ENCODE measurements at regions not wholly inside any gene's neighbourhood (a gene's known extent, or its start where the extent isn't known, plus 50 kb on each side); places are given as distances from the start of the nearest gene placed in this dataset.

GRCh38 chr2:2804528-2804927 is 473.5 kb upstream of the MYT1L start:
- TF ChIP-seq CTCF (IDR thresholded peaks at IDR 0.05; ENCODE audit: insufficient read depth, low read length, poor library complexity, severe bottlenecking): no peak
- no peak for TF ChIP-seq EZH2phosphoT487 (conservative IDR thresholded peaks at IDR 0.05; ENCODE audit: low read length)
- Histone ChIP-seq H3K4me2 (ENCODE audit: low read depth, low read length, poor library complexity, severe bottlenecking) (no peak overlapping the region), H3F3A (ENCODE audit: insufficient read depth) (no peaks in the 10 kb centered on the region), H2AFZ (ENCODE audit: low read depth, low read length, severe bottlenecking) (no peak overlapping the region), H4K20me1 (ENCODE audit: low read depth, low read length) (no peaks in the 10 kb centered on the region), H3K4me3 (ENCODE audit: insufficient read depth, low read length, poor library complexity, severe bottlenecking) (no peak overlapping the region), H3K9me3 (ENCODE audit: insufficient read depth, low read length) (no peaks in the 10 kb centered on the region), H3K9ac (ENCODE audit: low read length) (no peak overlapping the region), H3K79me2 (ENCODE audit: insufficient read depth, low read length) (no peaks in the 10 kb centered on the region), H3K27me3 (ENCODE audit: low read length) (no peaks in the 10 kb centered on the region), H3K9me2 (replicated peaks; ENCODE audit: insufficient read depth, low read length) (no peaks in the 10 kb centered on the region), H3K27ac (ENCODE audit: low read depth, low read length) (no peak overlapping the region), H3K36me3 (ENCODE audit: low read length) (no peaks in the 10 kb centered on the region)

GRCh38 chr2:2801458-2801857 is 470.4 kb upstream of the MYT1L start:
- no peaks in the 10 kb centered on the region for H4K20me1 ChIP-seq (ENCODE audit: low read depth, low read length)
- H3K27ac ChIP-seq (ENCODE audit: low read depth, low read length): no peak overlapping the region
- no peaks in the 10 kb centered on the region for H3K9me3 ChIP-seq (ENCODE audit: insufficient read depth, low read length)
- H3K36me3 ChIP-seq (ENCODE audit: low read length): no peaks in the 10 kb centered on the region
- H3K4me3 ChIP-seq (ENCODE audit: insufficient read depth, low read length, poor library complexity, severe bottlenecking): no peak overlapping the region
- no peaks in the 10 kb centered on the region for H3K9me2 ChIP-seq (replicated peaks; ENCODE audit: insufficient read depth, low read length)
- H3K9ac ChIP-seq (ENCODE audit: low read length): no peak overlapping the region
- no peak overlapping the region for H2AFZ ChIP-seq (ENCODE audit: low read depth, low read length, severe bottlenecking)
- H3K27me3 ChIP-seq (ENCODE audit: low read length): no peaks in the 10 kb centered on the region
- no peak for TF ChIP-seq CTCF (IDR thresholded peaks at IDR 0.05; ENCODE audit: insufficient read depth, low read length, poor library complexity, severe bottlenecking)
- no peak for TF ChIP-seq EZH2phosphoT487 (conservative IDR thresholded peaks at IDR 0.05; ENCODE audit: low read length)
- H3K4me2 ChIP-seq (ENCODE audit: low read depth, low read length, poor library complexity, severe bottlenecking): no peak overlapping the region
- H3F3A ChIP-seq (ENCODE audit: insufficient read depth): no peaks in the 10 kb centered on the region
- H3K79me2 ChIP-seq (ENCODE audit: insufficient read depth, low read length): no peaks in the 10 kb centered on the region

GRCh38 chr2:2800697-2801096 is 469.6 kb upstream of the MYT1L start:
- TF ChIP-seq EZH2phosphoT487 (conservative IDR thresholded peaks at IDR 0.05; ENCODE audit: low read length): no peak
- no peak for TF ChIP-seq CTCF (IDR thresholded peaks at IDR 0.05; ENCODE audit: insufficient read depth, low read length, poor library complexity, severe bottlenecking)
- H3K36me3 ChIP-seq (ENCODE audit: low read length): no peaks in the 10 kb centered on the region

More at GRCh38 chr2:2800697-2801096, 469.6 kb upstream of the MYT1L start:
- Histone ChIP-seq H3K27ac (ENCODE audit: low read depth, low read length) (no peak overlapping the region), H3K9me2 (replicated peaks; ENCODE audit: insufficient read depth, low read length) (no peaks in the 10 kb centered on the region), H3K79me2 (ENCODE audit: insufficient read depth, low read length) (no peaks in the 10 kb centered on the region), H3K4me3 (ENCODE audit: insufficient read depth, low read length, poor library complexity, severe bottlenecking) (no peak overlapping the region), H4K20me1 (ENCODE audit: low read depth, low read length) (no peaks in the 10 kb centered on the region), H2AFZ (ENCODE audit: low read depth, low read length, severe bottlenecking) (no peak overlapping the region), H3K4me2 (ENCODE audit: low read depth, low read length, poor library complexity, severe bottlenecking) (no peak overlapping the region), H3F3A (ENCODE audit: insufficient read depth) (no peaks in the 10 kb centered on the region), H3K9me3 (ENCODE audit: insufficient read depth, low read length) (no peaks in the 10 kb centered on the region), H3K27me3 (ENCODE audit: low read length) (no peaks in the 10 kb centered on the region), H3K9ac (ENCODE audit: low read length) (no peak overlapping the region)

Data from SU-DHL-6 (cell line).